Vagina (tissue), 2 donors: ENCODE measurements at regions not wholly inside any gene's neighbourhood (a gene's known extent, or its start where the extent isn't known, plus 50 kb on each side); places are given as distances from the start of the nearest gene placed in this dataset.
A peak's percentile ranks its signal among the peaks of the same experiment; 100 is the strongest.

Source experiments
- DNase-seq, 2 donors: peaks; one replicate each; pipeline ENCODE4 v3.0.0-alpha.2; 2017; ENCODE audit errors: extremely low spot score in 2 of 2
- H3K27ac ChIP-seq: fragments of 200-600 bp; sonication (generic); one replicate; pipeline ENCODE4 v1.5.1; 2019
- H3K27me3 ChIP-seq: fragments of 200-600 bp; sonication (generic); one replicate; pipeline ENCODE4 v1.5.1; 2019
- H3K36me3 ChIP-seq, 2 donors: fragments of 200-600 bp; sonication (generic); one replicate each; pipeline ENCODE4 v1.5.1; 2017 to 2019
- H3K4me1 ChIP-seq: fragments of 200-600 bp; sonication (generic); one replicate; pipeline ENCODE4 v1.5.1; 2019
- H3K4me3 ChIP-seq, 2 donors: fragments of 200-600 bp; sonication (generic); 1 replicate in 1 of 2; 2 replicates in 1 of 2; pipeline ENCODE4 v1.5.1; 2016 to 2019
- H3K9me3 ChIP-seq: fragments of 200-600 bp; sonication (generic); one replicate; pipeline ENCODE4 v1.5.1; 2019
- CTCF ChIP-seq, 3 experiments: fragments of 450-650 bp in 2 of 3; fragments of 200-600 bp in 1 of 3; sonication (generic) in 1 of 3; IDR thresholded peaks; one replicate each; pipeline ENCODE4 v1.5.1; 2017 to 2019; ENCODE audit warnings: antibody characterized with exemption in 3 of 3, mild to moderate bottlenecking in 2 of 3, moderate library complexity in 2 of 3
- POLR2A ChIP-seq, 2 donors: fragments of 450-650 bp; IDR thresholded peaks; one replicate each; pipeline ENCODE4 v1.6.1; 2017; ENCODE audit warnings: antibody characterized with exemption in 2 of 2, mild to moderate bottlenecking in 2 of 2, moderate library complexity in 2 of 2
- POLR2AphosphoS5 ChIP-seq, 2 donors: sonication (generic); formaldehyde crosslinking; IDR thresholded peaks; one replicate each; pipeline ENCODE4 v1.9.0; 2017; ENCODE audit warnings: antibody characterized with exemption in 2 of 2, mild to moderate bottlenecking in 2 of 2, low read depth in 1 of 2; ENCODE audit not compliant: insufficient read depth in 1 of 2
- intact Hi-C: fragments of 100-400 bp; cut with DNase I; formaldehyde crosslinking; loops from one replicate; pipeline ENCODE4 v1.15.1; 2023

DNA sequence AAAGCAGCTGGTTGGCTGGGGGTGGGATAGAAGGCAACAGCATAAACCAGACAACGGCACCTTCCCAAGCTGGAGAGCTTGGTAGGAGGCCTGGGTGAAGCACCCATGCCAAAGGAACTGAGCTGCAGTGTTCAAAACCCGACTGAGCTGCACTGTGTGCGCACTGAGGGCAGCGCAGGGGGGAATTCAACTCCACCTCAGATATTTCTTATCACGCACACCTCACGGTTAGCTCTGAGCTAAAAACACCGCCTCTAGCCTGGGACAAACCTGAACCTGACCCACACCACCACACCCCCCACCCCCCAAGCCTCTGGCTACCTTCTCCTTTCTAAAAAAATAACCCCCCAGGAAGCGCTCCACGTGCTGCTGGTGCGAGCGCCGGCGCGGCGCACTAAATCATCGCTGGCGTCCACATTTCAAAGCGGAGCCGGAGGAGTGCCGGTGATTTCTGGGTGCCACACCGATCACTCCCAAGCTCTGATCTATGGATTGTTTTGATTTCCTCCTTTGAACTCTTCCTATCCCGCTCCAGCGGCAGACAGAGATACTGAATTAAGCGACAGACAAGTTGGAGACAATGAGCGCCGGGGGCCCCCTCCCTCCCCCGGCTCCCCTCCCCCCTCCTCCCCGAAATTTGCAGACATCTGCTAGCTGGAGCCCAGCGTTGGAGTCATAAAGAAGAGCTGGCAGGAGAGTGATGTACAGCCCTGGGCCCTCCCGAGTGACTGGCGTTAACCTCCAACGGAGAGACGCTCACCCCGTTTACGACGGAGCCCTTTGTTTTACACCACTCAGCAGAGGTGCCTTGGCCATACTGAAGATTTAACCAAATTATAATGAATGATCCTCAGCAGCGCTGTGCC, 85.0 kb downstream of the NOG start:
- no peak for DNase-seq
- Histone ChIP-seq H3K27me3 (no peaks in the 10 kb centered on the region), H3K9me3 (no peaks in the 10 kb centered on the region), H3K36me3 (no peaks in the 10 kb centered on the region), H3K4me1 (peaks cover 10% of the 10 kb centered on the region), H3K4me3 (peak overlapping the region; percentile 30 to 33), H3K27ac (peak overlapping the region; percentile 13)
- intact Hi-C loops, result no loop called here
- no peak for TF ChIP-seq POLR2AphosphoS5 (IDR thresholded peaks at IDR 0.05; ENCODE audit: insufficient read depth in 1 of 2, low read depth in 1 of 2)
- no peak for TF ChIP-seq CTCF (IDR thresholded peaks at IDR 0.05)
- no peak for TF ChIP-seq POLR2A (IDR thresholded peaks at IDR 0.05)

- DNase-seq, result no peak
- H3K4me3 ChIP-seq, result peak overlapping the region; percentile 30 to 33
- no peaks in the 10 kb centered on the region for H3K9me3 ChIP-seq
- H3K27me3 ChIP-seq, result no peaks in the 10 kb centered on the region
- H3K27ac ChIP-seq, result peak overlapping the region; percentile 13
- H3K36me3 ChIP-seq, result no peaks in the 10 kb centered on the region
- intact Hi-C loops, result no loop called here
- H3K4me1 ChIP-seq, result peaks cover 10% of the 10 kb centered on the region
- TF ChIP-seq CTCF (IDR thresholded peaks at IDR 0.05), result peak in 1 of 3 experiments; percentile 47
- no peak for TF ChIP-seq POLR2A (IDR thresholded peaks at IDR 0.05)
- TF ChIP-seq POLR2AphosphoS5 (IDR thresholded peaks at IDR 0.05; ENCODE audit: insufficient read depth in 1 of 2, low read depth in 1 of 2), result peak in 1 of 2 donors; percentile 20
These were observed 85.7 kb downstream of the NOG start for GRCh38 chr17:56679115-56679776.

DNA sequence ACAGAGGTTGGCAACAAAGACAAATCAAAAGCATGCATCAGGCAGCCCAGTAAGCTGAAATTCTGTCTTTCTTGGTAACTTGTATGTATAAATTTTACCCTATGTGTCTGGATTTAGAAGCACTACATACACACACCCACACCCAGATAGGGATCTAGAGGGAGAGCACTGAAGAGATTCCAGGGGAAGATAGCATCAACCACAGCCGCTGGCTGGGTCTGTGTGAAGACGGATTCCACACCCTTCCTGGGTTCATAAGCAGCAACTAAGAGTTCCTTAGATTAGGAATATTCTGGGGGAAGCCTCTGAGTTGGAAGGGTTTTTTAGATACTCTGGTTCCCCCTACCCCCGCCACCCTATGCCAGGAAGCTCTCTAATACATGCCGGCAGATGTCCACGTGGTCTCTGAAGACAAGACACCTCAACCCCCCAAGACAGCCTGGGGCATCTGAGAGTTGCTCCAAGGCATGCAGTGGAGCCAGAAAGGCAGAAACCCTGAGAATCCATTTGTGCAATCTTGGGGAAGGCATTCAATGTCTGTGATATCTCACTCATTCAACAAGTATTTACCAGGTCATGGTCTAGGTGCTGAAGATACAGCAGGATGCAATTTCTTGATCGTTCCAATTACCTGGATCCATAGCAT, 86.4 kb downstream of the NOG start:
- TF ChIP-seq POLR2A (IDR thresholded peaks at IDR 0.05) (no peak), POLR2AphosphoS5 (IDR thresholded peaks at IDR 0.05; ENCODE audit: insufficient read depth in 1 of 2, low read depth in 1 of 2) (no peak), CTCF (IDR thresholded peaks at IDR 0.05) (no peak)
- no peaks in the 10 kb centered on the region for H3K27me3 ChIP-seq
- no peak overlapping the region for H3K4me3 ChIP-seq
- intact Hi-C loops, result no loop called here
- no peak overlapping the region for H3K27ac ChIP-seq
- DNase-seq, result no peak
- peaks cover 10% of the 10 kb centered on the region for H3K4me1 ChIP-seq
- no peaks in the 10 kb centered on the region for H3K36me3 ChIP-seq
- H3K9me3 ChIP-seq, result no peaks in the 10 kb centered on the region

- Histone ChIP-seq H3K4me1 (peaks cover 10% of the 10 kb centered on the region), H3K4me3 (no peak overlapping the region), H3K27me3 (no peaks in the 10 kb centered on the region), H3K36me3 (no peaks in the 10 kb centered on the region), H3K27ac (no peak overlapping the region), H3K9me3 (no peaks in the 10 kb centered on the region)
- TF ChIP-seq POLR2A (IDR thresholded peaks at IDR 0.05) (no peak), POLR2AphosphoS5 (IDR thresholded peaks at IDR 0.05; ENCODE audit: insufficient read depth in 1 of 2, low read depth in 1 of 2) (no peak), CTCF (IDR thresholded peaks at IDR 0.05) (no peak)
- DNase-seq, result no peak
- intact Hi-C loops, result no loop called here
These were observed 87.2 kb downstream of the NOG start for GRCh38 chr17:56680676-56681075.
